Hippocampal formation (tissue), 2 donors: ENCODE measurements at regions not wholly inside any gene's neighbourhood (a gene's known extent, or its start where the extent isn't known, plus 50 kb on each side); places are given as distances from the start of the nearest gene placed in this dataset.

Experiments
- DNase-seq, 2 donors: peaks; one replicate each; lab custom pipeline; 2025; lab: John Stamatoyannopoulos, UW

DNA sequence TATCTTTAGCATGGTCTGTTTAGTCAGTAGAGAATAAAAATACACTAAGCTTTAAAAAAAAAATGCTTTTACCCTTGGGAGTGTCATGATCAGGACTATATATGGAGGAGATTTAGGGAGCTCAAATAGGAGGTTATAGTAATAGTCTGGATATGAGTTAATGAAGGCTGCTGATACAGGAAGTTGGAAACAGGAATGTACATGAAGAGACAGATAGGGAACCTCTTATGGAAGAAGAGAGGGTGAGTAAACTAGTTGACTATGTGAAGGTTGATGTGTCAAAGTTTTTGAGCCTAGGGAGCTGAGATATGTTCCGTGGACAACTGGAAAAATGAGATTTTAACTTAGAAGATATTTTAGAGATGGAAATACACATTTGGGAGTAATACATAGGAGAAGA, 472.0 kb upstream of the FZD8 start:
- no peak for DNase-seq

DNA sequence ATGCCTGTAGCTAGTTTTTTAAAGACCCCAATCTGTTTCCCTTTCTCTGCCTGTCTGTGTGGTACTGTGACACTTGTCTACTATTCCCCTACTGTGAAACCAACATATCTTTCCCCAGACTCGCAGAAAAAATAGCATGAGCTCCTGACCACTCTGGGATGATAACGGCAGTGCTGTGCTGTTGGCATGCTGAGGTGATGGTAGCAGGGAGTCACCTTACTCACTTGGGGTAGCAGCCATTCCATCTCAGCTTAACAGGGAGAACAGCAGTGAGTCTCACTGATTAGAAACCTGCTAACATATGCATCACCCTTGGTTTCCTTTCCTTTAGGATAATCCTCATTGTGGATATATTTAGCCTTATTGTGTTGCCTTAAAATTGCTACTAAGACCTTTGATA, 469.6 kb upstream of the FZD8 start:
- no peak for DNase-seq

- DNase-seq = no peak
Observed at GRCh38 chr10:36110097-36110496, 468.0 kb upstream of the FZD8 start.

DNA sequence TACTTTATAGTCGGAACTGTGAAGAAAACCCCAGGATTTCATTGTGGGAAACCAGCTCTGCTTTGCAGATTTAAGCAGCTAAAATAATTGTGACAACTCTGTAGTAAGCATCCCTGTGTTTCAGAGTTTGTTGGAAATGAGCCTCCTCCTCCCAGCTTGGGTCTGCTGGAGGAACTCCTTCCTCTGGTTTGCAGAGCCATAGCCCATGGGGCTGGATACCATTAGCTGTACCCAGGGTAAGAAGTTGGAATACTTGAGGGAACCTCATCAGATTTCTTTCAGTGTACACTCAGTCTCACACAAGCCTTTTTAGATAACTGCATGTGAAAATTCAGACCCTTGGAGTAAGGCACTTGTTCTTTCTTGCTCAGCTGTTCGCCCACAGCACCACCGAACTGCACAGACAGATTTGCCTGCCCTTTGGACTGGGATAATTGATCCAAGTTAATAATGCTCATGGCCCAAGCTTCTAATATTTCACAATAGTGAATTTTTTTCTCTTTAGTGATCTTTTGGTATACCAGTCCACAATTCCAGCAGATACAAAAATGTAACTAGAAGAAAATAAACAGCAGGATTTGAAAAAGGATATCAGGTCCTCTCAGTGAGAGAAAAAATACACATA, 467.4 kb upstream of the FZD8 start:
- DNase-seq = no peak

- DNase-seq = no peak
Observed at GRCh38 chr10:36097696-36098095, 455.6 kb upstream of the FZD8 start.

- no peak for DNase-seq
Observed at GRCh38 chr10:36096576-36096975, 454.5 kb upstream of the FZD8 start.

DNA sequence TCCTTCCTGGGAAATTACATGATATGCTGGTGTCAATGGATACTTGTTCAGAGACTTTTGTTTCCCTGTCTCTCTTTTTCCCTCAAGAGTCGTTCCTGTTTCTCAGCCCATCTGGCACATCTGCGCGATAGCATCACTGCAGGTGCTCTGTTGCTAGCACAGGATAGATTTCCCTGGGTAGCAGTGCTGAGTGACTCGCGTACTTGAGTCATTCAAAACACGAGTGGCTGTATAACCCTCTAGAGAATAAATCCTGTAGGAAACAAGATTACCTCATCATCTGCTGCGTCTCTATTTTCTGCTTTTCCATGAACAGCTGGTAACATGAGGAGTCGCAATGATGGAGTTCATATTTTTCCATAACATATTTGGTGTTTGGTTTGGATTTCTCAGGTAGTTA, 452.0 kb upstream of the FZD8 start:
- DNase-seq = no peak

- no peak for DNase-seq
Observed at GRCh38 chr10:36092116-36092515, 450.0 kb upstream of the FZD8 start.

DNA sequence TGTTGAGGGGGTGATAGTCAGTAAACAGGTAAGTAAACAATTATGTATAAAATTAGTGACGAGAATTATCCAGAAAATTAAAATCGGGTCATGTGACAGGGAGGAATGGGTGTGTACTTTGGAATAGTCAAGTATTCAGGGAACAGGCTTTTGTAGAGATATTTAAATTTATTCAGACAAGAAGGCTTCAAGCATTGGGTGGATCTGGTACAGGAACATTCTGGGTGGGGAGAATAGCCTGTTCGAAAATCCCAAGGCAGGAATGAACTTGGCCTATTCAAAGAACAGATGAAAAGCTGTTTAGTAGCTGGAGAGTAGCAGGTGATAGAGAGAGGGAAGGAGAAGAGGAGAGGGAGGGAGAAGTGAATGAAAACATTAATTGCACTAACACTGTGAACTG, 448.9 kb upstream of the FZD8 start:
- DNase-seq = no peak

GRCh38 chr10:36089790-36090440, 447.8 kb upstream of the FZD8 start:
- no peak for DNase-seq

GRCh38 chr10:36087006-36088005, 445.2 kb upstream of the FZD8 start:
- DNase-seq = no peak

- no peak for DNase-seq
Observed at GRCh38 chr10:36075196-36075595, 433.1 kb upstream of the FZD8 start.

DNA sequence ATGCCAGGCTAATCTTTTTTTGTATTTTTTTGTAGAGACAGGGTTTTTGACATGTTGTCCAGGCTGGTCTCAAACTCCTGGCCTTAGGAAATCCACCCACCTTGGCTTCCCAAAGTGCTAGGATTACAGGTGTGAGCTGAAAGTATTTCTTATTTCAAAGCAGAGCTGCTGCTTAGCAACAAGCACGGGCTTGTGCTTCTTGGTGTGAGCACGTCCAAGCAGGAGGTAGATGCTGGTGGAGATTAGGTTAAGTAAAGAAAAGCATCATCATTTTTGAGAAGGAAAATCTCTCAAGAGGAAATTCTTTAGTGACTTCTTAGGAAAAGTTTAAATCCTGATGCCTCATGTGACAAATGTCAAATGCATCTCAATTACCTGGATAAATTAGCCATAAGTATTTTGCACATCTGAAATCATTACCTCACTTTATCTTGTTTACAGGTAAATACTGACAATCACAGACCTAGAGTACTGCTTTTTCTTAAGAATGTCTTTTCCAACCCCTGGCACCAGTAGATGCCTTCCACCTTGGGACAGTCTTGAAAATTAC, 431.8 kb upstream of the FZD8 start:
- no peak for DNase-seq

DNA sequence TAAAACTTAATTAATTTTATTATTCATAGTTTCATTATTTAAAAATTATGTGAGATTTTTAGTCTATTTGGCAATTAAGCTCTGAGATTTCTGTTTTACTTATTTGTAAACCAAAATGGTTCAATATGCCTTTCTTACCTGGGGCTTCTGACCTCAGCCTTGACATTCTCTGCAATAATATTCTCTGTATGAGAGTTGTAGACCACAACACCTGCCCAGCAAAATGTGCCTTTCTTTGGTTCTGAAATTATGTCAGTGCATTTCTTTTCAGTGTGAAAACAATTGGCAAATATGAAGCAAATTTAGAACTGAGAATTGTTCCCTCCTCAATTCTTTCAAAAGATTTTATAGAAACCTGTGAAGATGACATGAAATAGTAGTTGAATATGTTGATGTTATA, 426.4 kb upstream of the FZD8 start:
- DNase-seq = no peak

- DNase-seq = no peak
Observed at GRCh38 chr10:36067748-36068147, 425.7 kb upstream of the FZD8 start.

DNA sequence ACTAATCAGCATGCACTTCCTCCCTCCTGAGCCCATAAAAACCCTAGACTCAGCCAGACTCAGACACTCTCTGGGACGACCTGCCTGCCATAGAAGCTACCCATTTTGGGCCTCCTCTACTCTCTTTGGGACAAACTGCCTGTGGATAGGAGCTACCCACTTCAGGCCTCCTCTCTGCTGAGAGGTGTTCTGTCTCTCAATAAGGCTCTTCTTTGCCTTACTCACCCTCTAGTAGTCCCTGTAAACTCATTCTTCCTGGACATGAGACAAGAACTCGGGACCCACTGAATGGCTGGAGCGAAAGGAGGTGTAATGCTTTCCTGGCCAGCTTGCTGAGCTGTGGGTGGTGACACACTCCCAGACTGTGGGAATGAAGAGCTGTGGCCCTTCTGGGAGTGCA, 424.8 kb upstream of the FZD8 start:
- no peak for DNase-seq

DNA sequence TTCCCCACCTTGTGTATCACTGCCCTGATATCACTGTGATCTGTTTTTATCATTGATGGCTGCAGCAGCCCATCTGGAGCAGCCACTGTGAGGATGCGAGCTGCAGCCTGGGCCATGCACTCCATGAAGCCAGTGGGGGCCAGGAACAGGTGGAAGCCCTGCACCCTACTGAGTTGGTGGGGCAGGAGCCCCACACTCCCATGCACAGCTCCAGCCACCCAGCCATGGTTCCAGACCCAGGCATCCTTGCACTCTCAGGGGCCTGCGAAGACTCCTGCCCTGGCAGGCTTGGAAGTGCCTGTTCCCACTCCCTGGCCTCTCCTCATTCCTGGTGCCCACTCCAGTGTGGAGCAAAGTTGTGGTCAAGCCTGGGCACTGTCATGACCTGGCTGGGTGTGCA, 424.0 kb upstream of the FZD8 start:
- no peak for DNase-seq

- no peak for DNase-seq
Observed at GRCh38 chr10:36063396-36063795, 421.3 kb upstream of the FZD8 start.

- DNase-seq = no peak
Observed at GRCh38 chr10:36057731-36058130, 415.6 kb upstream of the FZD8 start.

DNA sequence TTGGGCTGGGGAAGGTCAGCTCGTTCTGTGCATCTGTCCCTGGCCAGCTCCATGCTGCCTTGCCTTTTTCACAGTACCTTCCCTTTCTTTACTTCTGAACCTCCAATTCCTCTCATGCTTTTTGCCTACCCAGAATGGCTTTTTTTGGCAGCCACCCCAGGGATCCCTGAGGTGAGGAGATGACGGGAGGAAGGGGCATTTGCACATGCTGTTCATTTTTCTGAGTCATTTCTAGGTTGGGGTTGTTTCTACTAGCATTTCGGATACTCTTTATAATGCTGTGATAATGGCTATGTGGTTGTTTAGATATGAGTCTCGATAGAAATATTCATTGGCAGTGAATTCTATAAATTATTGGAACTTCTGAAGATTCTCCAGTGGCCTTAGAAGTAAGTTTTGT, 415.1 kb upstream of the FZD8 start:
- DNase-seq = no peak

DNA sequence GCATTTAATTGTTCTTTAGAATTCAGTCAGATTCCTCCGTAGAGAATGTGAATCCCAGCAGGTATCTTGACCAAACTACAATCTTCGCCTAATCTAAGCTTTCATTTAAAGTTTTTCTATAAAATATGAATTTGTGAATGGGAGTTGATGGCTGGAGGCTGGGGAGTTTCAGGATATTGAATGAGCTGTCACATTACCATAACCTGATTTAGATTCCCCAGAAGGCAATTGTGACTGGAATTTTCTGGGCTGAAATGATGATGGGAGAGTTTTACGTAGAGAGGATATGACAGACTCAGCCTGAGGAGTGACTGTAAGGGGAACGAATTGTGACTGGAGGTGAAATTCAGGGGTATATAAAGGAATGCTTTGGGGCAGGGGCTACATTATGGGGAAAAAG, 411.7 kb upstream of the FZD8 start:
- no peak for DNase-seq

GRCh38 chr10:36053271-36053670, 411.2 kb upstream of the FZD8 start:
- DNase-seq = no peak
